Gastrocnemius medialis (tissue), 4 donors: ENCODE measurements at regions not wholly inside any gene's neighbourhood (a gene's known extent, or its start where the extent isn't known, plus 50 kb on each side); places are given as distances from the start of the nearest gene placed in this dataset.

Experiments used
- CTCF ChIP-seq, 5 experiments: fragments of 450-650 bp in 3 of 5; fragments of 200-600 bp in 2 of 5; sonication (generic) in 2 of 5; IDR thresholded peaks in 4 of 5; conservative IDR thresholded peaks in 1 of 5; 1 replicate in 4 of 5; 2 replicates in 1 of 5; pipeline ENCODE4 v1.5.1; 2016 to 2019; ENCODE audit warnings: antibody characterized with exemption in 5 of 5, mild to moderate bottlenecking in 3 of 5, moderate library complexity in 3 of 5
- POLR2A ChIP-seq, 2 donors: fragments of 450-650 bp; IDR thresholded peaks; one replicate each; pipeline ENCODE4 v1.6.1; 2017; ENCODE audit warnings: antibody characterized with exemption in 2 of 2, mild to moderate bottlenecking in 2 of 2, moderate library complexity in 2 of 2

DNA sequence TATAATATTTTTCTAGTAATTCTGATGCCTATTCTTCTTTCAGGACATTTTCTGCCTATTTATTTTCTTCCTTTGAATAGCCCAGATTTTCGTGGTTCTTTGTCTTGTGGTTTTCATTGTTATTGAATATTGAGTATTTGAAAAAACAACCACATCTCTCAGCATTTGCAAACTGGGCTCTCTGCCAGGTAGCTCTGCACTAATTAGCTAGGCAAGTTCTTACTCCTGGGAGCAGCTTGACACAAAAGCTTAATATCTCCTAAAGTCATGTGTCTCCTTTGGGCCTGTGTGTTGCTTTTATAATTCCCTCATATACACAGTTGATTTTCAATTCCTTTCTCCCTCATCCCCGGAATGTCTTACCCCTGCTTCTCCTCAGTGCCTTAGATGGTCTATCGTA lies 413.5 kb upstream of the GRIA3 start:
- TF ChIP-seq POLR2A (IDR thresholded peaks at IDR 0.05) (no peak), CTCF (IDR thresholded peaks at IDR 0.05 in 4 of 5, conservative IDR thresholded peaks at IDR 0.05 in 1 of 5) (no peak)
